PC-3 (cell line): ENCODE measurements at regions not wholly inside any gene's neighbourhood (a gene's known extent, or its start where the extent isn't known, plus 50 kb on each side); places are given as distances from the start of the nearest gene placed in this dataset.

ENCODE experiments used
- CTCF ChIP-seq: fragments of 300-600 bp; sonication (generic); conservative IDR thresholded peaks from 2 replicates; pipeline ENCODE4 v1.5.1; 2017; ENCODE audit warnings: antibody characterized with exemption, low read depth, mild to moderate bottlenecking, low read length
- EZH2 ChIP-seq: fragments of 300-600 bp; sonication (generic); IDR thresholded peaks from one replicate; pipeline ENCODE4 v1.6.1; 2017; ENCODE audit warnings: antibody characterized with exemption, mild to moderate bottlenecking, low read length; ENCODE audit not compliant: unreplicated experiment

GRCh38 chr21:18970941-18971340 is 567.4 kb upstream of the TMPRSS15 start:
- no peak for TF ChIP-seq CTCF
- TF ChIP-seq EZH2 = no peak
